Endothelial cell of umbilical vein (primary cell): ENCODE measurements at regions not wholly inside any gene's neighbourhood (a gene's known extent, or its start where the extent isn't known, plus 50 kb on each side); places are given as distances from the start of the nearest gene placed in this dataset.

ENCODE experiments used
- BruUV-seq: library from RNA; stranded (reverse); fragments of 400-500 nt; replicated peaks from 2 replicates; lab custom pipeline; 2021; lab: Mats Ljungman, UMichigan
- CTCF ChIA-PET: fragments of 300-600, 350-600 bp; sonication (Branson Sonifier 250); formaldehyde crosslinking; loops from one replicate; lab custom pipeline; 2021; ENCODE audit warnings: antibody characterized with exemption, inconsistent platforms; lab: Charles Lee
- POLR2A ChIA-PET: fragments of 300-600, 350-600 bp; sonication (Branson Sonifier 250); formaldehyde crosslinking; loops from one replicate; lab custom pipeline; 2021; ENCODE audit warnings: antibody characterized with exemption, inconsistent platforms; lab: Charles Lee
- DNase-seq: peaks from one replicate; pipeline ENCODE4 v3.0.0-alpha.2; 2011; ENCODE audit warnings: low read depth, low spot score
- FAIRE-seq: peaks from 2 replicates; lab custom pipeline; 2011; peaks lifted over from hg19 to GRCh38; lab: Jason Lieb, UNC
- H2AFZ ChIP-seq: 2 replicates; pipeline ENCODE4 v1.6.0; 2012; ENCODE audit warnings: low read depth, low read length, control low read depth, inconsistent platforms
- H3K27ac ChIP-seq: 2 replicates; pipeline ENCODE4 v1.5.1; 2011; ENCODE audit warnings: low read depth, mild to moderate bottlenecking, control low read depth, low read length, moderate library complexity; ENCODE audit not compliant: insufficient read depth
- H3K27me3 ChIP-seq, 2 experiments: 2 replicates each; pipeline versions ENCODE4 v1.6.0 to v1.6.1; 2011; ENCODE audit warnings: low read length in 2 of 2, mixed read lengths in 1 of 2; ENCODE audit not compliant: control insufficient read depth in 2 of 2, insufficient read depth in 2 of 2
- H3K36me3 ChIP-seq, 2 experiments: 2 replicates in 1 of 2; 3 replicates in 1 of 2; pipeline ENCODE4 v1.5.1; 2011; ENCODE audit warnings: low read length in 2 of 2, mild to moderate bottlenecking in 1 of 2, moderate library complexity in 1 of 2; ENCODE audit not compliant: control insufficient read depth in 2 of 2, insufficient read depth in 2 of 2; ENCODE audit errors: extremely low read depth in 1 of 2
- H3K4me1 ChIP-seq: 3 replicates; pipeline ENCODE4 v1.5.1; 2011; ENCODE audit warnings: mild to moderate bottlenecking, low read length; ENCODE audit not compliant: control insufficient read depth, insufficient read depth; ENCODE audit errors: extremely low read depth
- H3K4me2 ChIP-seq: 2 replicates; pipeline ENCODE4 v1.6.1; 2011; ENCODE audit warnings: low read length, control low read depth, mixed read lengths; ENCODE audit not compliant: insufficient read depth
- H3K4me3 ChIP-seq, 3 experiments: fragments of 200-600 bp in 1 of 3; sonication (generic), shearing (Covaris generic) in 1 of 3; replicated peaks in 1 of 3; 2 replicates each; pipeline ENCODE4 v1.5.1; 2011 to 2016; ENCODE audit warnings: control low read depth in 3 of 3, low read length in 3 of 3, mild to moderate bottlenecking in 2 of 3, inconsistent platforms in 1 of 3, low read depth in 1 of 3, moderate library complexity in 1 of 3; ENCODE audit not compliant: insufficient read depth in 1 of 3
- H3K79me2 ChIP-seq: 2 replicates; pipeline ENCODE4 v1.6.0; 2012; ENCODE audit warnings: low read length, inconsistent platforms; ENCODE audit not compliant: control insufficient read depth, insufficient read depth
- H3K9ac ChIP-seq: replicated peaks from 2 replicates; pipeline ENCODE3; 2011; ENCODE audit warnings: low read length, control low read depth; ENCODE audit not compliant: insufficient read depth; ENCODE audit errors: extremely low read depth
- H3K9me1 ChIP-seq: replicated peaks from 3 replicates; pipeline ENCODE4 v1.6.0; 2011; ENCODE audit warnings: mild to moderate bottlenecking, low read length; ENCODE audit not compliant: control insufficient read depth, insufficient read depth; ENCODE audit errors: extremely low read depth
- H3K9me3 ChIP-seq: replicated peaks from 2 replicates; pipeline ENCODE4 v1.5.1; 2012; ENCODE audit warnings: low read length, inconsistent platforms; ENCODE audit not compliant: control insufficient read depth, insufficient read depth
- H4K20me1 ChIP-seq: replicated peaks from 2 replicates; pipeline ENCODE3; 2011; ENCODE audit warnings: mild to moderate bottlenecking, low read length; ENCODE audit not compliant: control insufficient read depth, insufficient read depth; ENCODE audit errors: extremely low read depth
- CTCF ChIP-seq, 2 donors: IDR thresholded peaks; 1 replicate in 1 of 2; 2 replicates in 1 of 2; pipeline ENCODE4 v1.5.1; 2011; ENCODE audit warnings: low read length in 2 of 2, mild to moderate bottlenecking in 2 of 2, moderate library complexity in 2 of 2, control low read depth in 1 of 2, inconsistent platforms in 1 of 2, low read depth in 1 of 2; ENCODE audit not compliant: insufficient read depth in 1 of 2; ENCODE audit errors: extremely low read depth in 1 of 2
- EZH2 ChIP-seq: IDR thresholded peaks from 2 replicates; pipeline ENCODE4 v1.6.1; 2012; ENCODE audit warnings: borderline replicate concordance, low read depth, mild to moderate bottlenecking, moderate library complexity, low read length, inconsistent platforms; ENCODE audit not compliant: severe bottlenecking
- FOS ChIP-seq: IDR thresholded peaks from 2 replicates; pipeline ENCODE4 v1.6.1; 2011; ENCODE audit warnings: mild to moderate bottlenecking, low read length, moderate library complexity, borderline replicate concordance; ENCODE audit not compliant: insufficient read depth
- GATA2 ChIP-seq: IDR thresholded peaks from 2 replicates; pipeline ENCODE4 v1.7.0; 2011; ENCODE audit warnings: low read depth, mild to moderate bottlenecking, moderate library complexity, mixed read lengths, low read length; ENCODE audit not compliant: insufficient read length, insufficient read depth
- JUN ChIP-seq: IDR thresholded peaks from 2 replicates; pipeline ENCODE4 v1.6.1; 2011; ENCODE audit warnings: borderline replicate concordance, low read depth; ENCODE audit not compliant: insufficient read length, insufficient read depth
- MAX ChIP-seq: IDR thresholded peaks from 2 replicates; pipeline ENCODE4 v1.6.1; 2011; ENCODE audit not compliant: insufficient read depth, insufficient read length
- MYC ChIP-seq: IDR thresholded peaks from one replicate; pipeline ENCODE4 v1.6.1; 2011; ENCODE audit warnings: mild to moderate bottlenecking, low read depth, low read length
- POLR2A ChIP-seq: IDR thresholded peaks from 2 replicates; pipeline ENCODE4 v1.6.1; 2012; ENCODE audit warnings: low read depth, mild to moderate bottlenecking, control low read depth, low read length
- POLR2AphosphoS5 ChIP-seq: IDR thresholded peaks from 2 replicates; pipeline ENCODE4 v1.6.1; 2012; ENCODE audit warnings: low read depth, mild to moderate bottlenecking, control low read depth, low read length, moderate library complexity; ENCODE audit not compliant: insufficient read depth
- dilution Hi-C: fragments of 300-500 bp; cut with MboI; formaldehyde crosslinking; loops from one replicate; pipeline ENCODE4 v1.15.0; 2019; ENCODE audit warnings: low sequenced_read_pairs; ENCODE audit not compliant: extremely low pct_ligation_motif_present
- intact Hi-C: fragments of 100-400 bp; cut with micrococcal nuclease; formaldehyde crosslinking; loops from one replicate; pipeline ENCODE4 v1.10.0; 2022

- intact Hi-C loops, result no loop called here
- Histone ChIP-seq H3K4me1 (no peaks in the 10 kb centered on the region), H4K20me1 (no peaks in the 10 kb centered on the region), H3K4me2 (no peak overlapping the region), H3K4me3 (no peak overlapping the region), H3K9ac (no peak overlapping the region), H3K36me3 (no peaks in the 10 kb centered on the region), H3K9me3 (no peaks in the 10 kb centered on the region), H3K9me1 (no peaks in the 10 kb centered on the region), H3K79me2 (no peaks in the 10 kb centered on the region), H3K27me3 (no peaks in the 10 kb centered on the region), H2AFZ (no peak overlapping the region), H3K27ac (no peak overlapping the region)
- BruUV-seq, result no TSS peak
- POLR2A ChIA-PET, result no interaction called here
- dilution Hi-C loops, result no loop called here
- no peak for TF ChIP-seq CTCF (IDR thresholded peaks at IDR 0.05; ENCODE audit: extremely low read depth in 1 of 2, insufficient read depth in 1 of 2, low read depth in 1 of 2, low read length in 2 of 2)
- TF ChIP-seq FOS, result no peak
- TF ChIP-seq JUN, result no peak
- TF ChIP-seq POLR2AphosphoS5, result no peak
- no peak for TF ChIP-seq MAX
- TF ChIP-seq POLR2A, result no peak
- DNase-seq, result peak; percentile 9
- CTCF ChIA-PET, result no interaction called here
- peak; percentile 15 for FAIRE-seq
Measured at GRCh38 chr2:75361486-75361885, 162.2 kb upstream of the TACR1 start.

GRCh38 chr2:75360945-75361344 is 161.6 kb upstream of the TACR1 start:
- no peaks in the 10 kb centered on the region for H3K36me3 ChIP-seq
- no peak overlapping the region for H3K9ac ChIP-seq
- no peak overlapping the region for H3K4me3 ChIP-seq
- H3K79me2 ChIP-seq, result no peaks in the 10 kb centered on the region
- H3K4me2 ChIP-seq, result no peak overlapping the region
- H3K27me3 ChIP-seq, result peaks cover 0 to under 1% of the 10 kb centered on the region in 2 experiments
- H3K4me1 ChIP-seq, result no peaks in the 10 kb centered on the region
- POLR2A ChIA-PET, result no interaction called here
- H2AFZ ChIP-seq, result no peak overlapping the region
- intact Hi-C loops (no loop called here), dilution Hi-C loops (no loop called here)
- TF ChIP-seq JUN, result no peak
- TF ChIP-seq POLR2AphosphoS5, result no peak
- no peak for TF ChIP-seq MYC
- TF ChIP-seq MAX, result no peak
- TF ChIP-seq GATA2, result no peak
- TF ChIP-seq EZH2, result no peak
- TF ChIP-seq POLR2A, result no peak
- TF ChIP-seq FOS, result no peak
- no peak for TF ChIP-seq CTCF (IDR thresholded peaks at IDR 0.05; ENCODE audit: extremely low read depth in 1 of 2, insufficient read depth in 1 of 2, low read depth in 1 of 2, low read length in 2 of 2)
- DNase-seq, result no peak
- no peaks in the 10 kb centered on the region for H3K9me3 ChIP-seq
- no peaks in the 10 kb centered on the region for H3K9me1 ChIP-seq
- no peak overlapping the region for H3K27ac ChIP-seq
- H4K20me1 ChIP-seq, result no peaks in the 10 kb centered on the region
- no peak for FAIRE-seq
- CTCF ChIA-PET, result no interaction called here
- BruUV-seq, result no TSS peak
